Breast epithelium (tissue), 3 donors: ENCODE measurements at regions not wholly inside any gene's neighbourhood (a gene's known extent, or its start where the extent isn't known, plus 50 kb on each side); places are given as distances from the start of the nearest gene placed in this dataset.

Source experiments
- POLR2A ChIP-seq: fragments of 450-650 bp; IDR thresholded peaks from one replicate; pipeline ENCODE4 v1.6.1; 2016; ENCODE audit warnings: antibody characterized with exemption, mild to moderate bottlenecking, moderate library complexity
- POLR2AphosphoS5 ChIP-seq, 3 donors: sonication (generic); formaldehyde crosslinking; IDR thresholded peaks; one replicate each; pipeline ENCODE4 v1.6.1; 2017; ENCODE audit warnings: antibody characterized with exemption in 3 of 3
- TF ChIP-seq, protein P1 (sequence below), 3 donors: fragments of 450-650 bp; IDR thresholded peaks; one replicate each; pipeline ENCODE4 v1.5.1; 2016 to 2017; ENCODE audit warnings: antibody characterized with exemption in 3 of 3, mild to moderate bottlenecking in 3 of 3, moderate library complexity in 3 of 3

DNA sequence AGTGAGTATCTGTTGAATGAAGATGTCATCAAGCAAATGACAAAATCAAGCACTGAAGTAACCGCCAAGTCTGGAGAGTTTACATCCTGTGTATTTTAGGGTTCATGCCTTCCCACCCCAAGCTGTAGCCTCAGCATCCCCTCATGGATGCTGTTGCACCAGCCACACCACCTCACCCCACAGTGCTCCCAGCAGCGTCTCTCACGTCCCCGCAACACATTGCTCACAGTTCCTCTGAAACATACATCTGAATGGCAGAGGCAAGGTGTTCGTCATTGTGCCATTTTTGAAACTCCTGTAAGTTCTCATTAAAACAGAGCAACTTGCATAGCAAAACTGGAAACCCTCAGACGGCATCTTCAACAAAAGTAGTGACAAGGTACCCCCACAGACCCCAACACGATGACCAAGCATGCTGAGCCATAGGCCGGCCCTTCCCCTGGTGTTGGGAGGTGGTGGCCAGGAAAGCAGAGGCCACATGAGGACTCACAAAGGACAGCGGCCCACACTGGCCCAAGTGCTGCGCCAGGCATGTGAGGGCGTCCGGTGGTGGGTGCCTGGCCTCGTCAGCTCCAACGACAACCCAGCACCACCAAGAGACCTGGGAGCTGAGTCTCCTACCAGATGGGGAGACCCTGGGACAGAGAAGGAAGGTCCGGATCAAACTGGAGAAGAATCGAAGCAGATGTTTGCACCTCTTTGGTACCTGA, 456.5 kb downstream of the EIPR1 start:
- TF ChIP-seq, protein P1, sequence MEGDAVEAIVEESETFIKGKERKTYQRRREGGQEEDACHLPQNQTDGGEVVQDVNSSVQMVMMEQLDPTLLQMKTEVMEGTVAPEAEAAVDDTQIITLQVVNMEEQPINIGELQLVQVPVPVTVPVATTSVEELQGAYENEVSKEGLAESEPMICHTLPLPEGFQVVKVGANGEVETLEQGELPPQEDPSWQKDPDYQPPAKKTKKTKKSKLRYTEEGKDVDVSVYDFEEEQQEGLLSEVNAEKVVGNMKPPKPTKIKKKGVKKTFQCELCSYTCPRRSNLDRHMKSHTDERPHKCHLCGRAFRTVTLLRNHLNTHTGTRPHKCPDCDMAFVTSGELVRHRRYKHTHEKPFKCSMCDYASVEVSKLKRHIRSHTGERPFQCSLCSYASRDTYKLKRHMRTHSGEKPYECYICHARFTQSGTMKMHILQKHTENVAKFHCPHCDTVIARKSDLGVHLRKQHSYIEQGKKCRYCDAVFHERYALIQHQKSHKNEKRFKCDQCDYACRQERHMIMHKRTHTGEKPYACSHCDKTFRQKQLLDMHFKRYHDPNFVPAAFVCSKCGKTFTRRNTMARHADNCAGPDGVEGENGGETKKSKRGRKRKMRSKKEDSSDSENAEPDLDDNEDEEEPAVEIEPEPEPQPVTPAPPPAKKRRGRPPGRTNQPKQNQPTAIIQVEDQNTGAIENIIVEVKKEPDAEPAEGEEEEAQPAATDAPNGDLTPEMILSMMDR (IDR thresholded peaks at IDR 0.05) = no peak
- TF ChIP-seq POLR2A = no peak
- no peak for TF ChIP-seq POLR2AphosphoS5 (IDR thresholded peaks at IDR 0.05)
